ENCODE measurements at regions not wholly inside any gene's neighbourhood (a gene's known extent, or its start where the extent isn't known, plus 50 kb on each side); places are given as distances from the start of the nearest gene placed in this dataset.

- no peak for TF ChIP-seq SPI1 (IDR thresholded peaks at IDR 0.05; ENCODE audit: low read depth, low read length)
- TF ChIP-seq TAF1 (IDR thresholded peaks at IDR 0.05; ENCODE audit: low read depth, low read length), result no peak
- TF ChIP-seq POLR2AphosphoS5 (IDR thresholded peaks at IDR 0.05; ENCODE audit: low read depth, low read length), result no peak
- no peak for TF ChIP-seq POU2F2 (IDR thresholded peaks at IDR 0.05; ENCODE audit: low read depth, low read length)
- no peak for TF ChIP-seq POLR2A (IDR thresholded peaks at IDR 0.05; ENCODE audit: low read depth, low read length)
- no peak for TF ChIP-seq PAX5 (IDR thresholded peaks at IDR 0.05; ENCODE audit: insufficient read depth, low read length, severe bottlenecking)
- no peak for FAIRE-seq
- no peak for DNase-seq (ENCODE audit: insufficient read length, low spot score)
Measured at GRCh38 chrX:150158554-150159332, 204.4 kb upstream of the MAMLD1 start.

- TF ChIP-seq POU2F2 (IDR thresholded peaks at IDR 0.05; ENCODE audit: low read depth, low read length) (no peak), PAX5 (IDR thresholded peaks at IDR 0.05; ENCODE audit: insufficient read depth, low read length, severe bottlenecking) (no peak), POLR2A (IDR thresholded peaks at IDR 0.05; ENCODE audit: low read depth, low read length) (no peak), SPI1 (IDR thresholded peaks at IDR 0.05; ENCODE audit: low read depth, low read length) (no peak)
- FAIRE-seq (no peak), DNase-seq (ENCODE audit: insufficient read length, low spot score) (no peak)
Measured at GRCh38 chrX:150159537-150159936, 203.6 kb upstream of the MAMLD1 start.

- TF ChIP-seq POU2F2 (IDR thresholded peaks at IDR 0.05; ENCODE audit: low read depth, low read length) (no peak), SPI1 (IDR thresholded peaks at IDR 0.05; ENCODE audit: low read depth, low read length) (no peak)
- DNase-seq (ENCODE audit: insufficient read length, low spot score), result no peak
- FAIRE-seq, result no peak
Measured at GRCh38 chrX:150160656-150161055, 202.5 kb upstream of the MAMLD1 start.

GRCh38 chrX:150161193-150161592, 201.9 kb upstream of the MAMLD1 start:
- TF ChIP-seq POLR2AphosphoS5 (IDR thresholded peaks at IDR 0.05; ENCODE audit: low read depth, low read length), result no peak
- TF ChIP-seq TAF1 (IDR thresholded peaks at IDR 0.05; ENCODE audit: low read depth, low read length), result no peak
- no peak for TF ChIP-seq POLR2A (IDR thresholded peaks at IDR 0.05; ENCODE audit: low read depth, low read length)
- no peak for TF ChIP-seq SPI1 (IDR thresholded peaks at IDR 0.05; ENCODE audit: low read depth, low read length)
- TF ChIP-seq POU2F2 (IDR thresholded peaks at IDR 0.05; ENCODE audit: low read depth, low read length), result no peak
- TF ChIP-seq PAX5 (IDR thresholded peaks at IDR 0.05; ENCODE audit: insufficient read depth, low read length, severe bottlenecking), result no peak
- FAIRE-seq, result no peak
- no peak for DNase-seq (ENCODE audit: insufficient read length, low spot score)

- no peak for DNase-seq (ENCODE audit: insufficient read length, low spot score)
- TF ChIP-seq PAX5 (IDR thresholded peaks at IDR 0.05; ENCODE audit: insufficient read depth, low read length, severe bottlenecking), result no peak
- no peak for TF ChIP-seq POU2F2 (IDR thresholded peaks at IDR 0.05; ENCODE audit: low read depth, low read length)
- TF ChIP-seq SPI1 (IDR thresholded peaks at IDR 0.05; ENCODE audit: low read depth, low read length), result no peak
- no peak for TF ChIP-seq TAF1 (IDR thresholded peaks at IDR 0.05; ENCODE audit: low read depth, low read length)
- no peak for TF ChIP-seq POLR2A (IDR thresholded peaks at IDR 0.05; ENCODE audit: low read depth, low read length)
- no peak for FAIRE-seq
Measured at GRCh38 chrX:150162141-150162540, 201.0 kb upstream of the MAMLD1 start.

GRCh38 chrX:150163221-150163930, 199.7 kb upstream of the MAMLD1 start:
- DNase-seq (ENCODE audit: insufficient read length, low spot score), result no peak
- TF ChIP-seq TAF1 (IDR thresholded peaks at IDR 0.05; ENCODE audit: low read depth, low read length), result no peak
- no peak for TF ChIP-seq SPI1 (IDR thresholded peaks at IDR 0.05; ENCODE audit: low read depth, low read length)
- TF ChIP-seq POLR2AphosphoS5 (IDR thresholded peaks at IDR 0.05; ENCODE audit: low read depth, low read length), result no peak
- TF ChIP-seq POLR2A (IDR thresholded peaks at IDR 0.05; ENCODE audit: low read depth, low read length), result no peak
- no peak for TF ChIP-seq POU2F2 (IDR thresholded peaks at IDR 0.05; ENCODE audit: low read depth, low read length)
- no peak for TF ChIP-seq PAX5 (IDR thresholded peaks at IDR 0.05; ENCODE audit: insufficient read depth, low read length, severe bottlenecking)
- no peak for FAIRE-seq

GRCh38 chrX:150163956-150164726, 199.0 kb upstream of the MAMLD1 start:
- FAIRE-seq, result no peak
- TF ChIP-seq PAX5 (IDR thresholded peaks at IDR 0.05; ENCODE audit: insufficient read depth, low read length, severe bottlenecking) (no peak), POLR2AphosphoS5 (IDR thresholded peaks at IDR 0.05; ENCODE audit: low read depth, low read length) (no peak), SPI1 (IDR thresholded peaks at IDR 0.05; ENCODE audit: low read depth, low read length) (no peak), POU2F2 (IDR thresholded peaks at IDR 0.05; ENCODE audit: low read depth, low read length) (no peak), POLR2A (IDR thresholded peaks at IDR 0.05; ENCODE audit: low read depth, low read length) (no peak), TAF1 (IDR thresholded peaks at IDR 0.05; ENCODE audit: low read depth, low read length) (no peak)
- DNase-seq (ENCODE audit: insufficient read length, low spot score), result no peak

GRCh38 chrX:150164971-150165600, 198.0 kb upstream of the MAMLD1 start:
- no peak for TF ChIP-seq TAF1 (IDR thresholded peaks at IDR 0.05; ENCODE audit: low read depth, low read length)
- TF ChIP-seq POLR2AphosphoS5 (IDR thresholded peaks at IDR 0.05; ENCODE audit: low read depth, low read length), result no peak
- TF ChIP-seq SPI1 (IDR thresholded peaks at IDR 0.05; ENCODE audit: low read depth, low read length), result no peak
- no peak for TF ChIP-seq POLR2A (IDR thresholded peaks at IDR 0.05; ENCODE audit: low read depth, low read length)
- no peak for TF ChIP-seq PAX5 (IDR thresholded peaks at IDR 0.05; ENCODE audit: insufficient read depth, low read length, severe bottlenecking)
- TF ChIP-seq POU2F2 (IDR thresholded peaks at IDR 0.05; ENCODE audit: low read depth, low read length), result no peak
- DNase-seq (ENCODE audit: insufficient read length, low spot score) (no peak), FAIRE-seq (no peak)
